GM12878 (cell line): ENCODE measurements at regions not wholly inside any gene's neighbourhood (a gene's known extent, or its start where the extent isn't known, plus 50 kb on each side); places are given as distances from the start of the nearest gene placed in this dataset.

Source experiments
- ATAC-seq: fragments of 200-7000 bp; cut with Tn5 transposase; 3 replicates; pipeline ENCODE4 v1.9.1; 2020; ENCODE audit warnings: mild to moderate bottlenecking, moderate library complexity
- BruUV-seq: library from RNA; stranded (reverse); fragments of 400-500 nt; replicated peaks from 2 replicates; lab custom pipeline; 2021; lab: Mats Ljungman, UMichigan
- CTCF ChIA-PET: fragments of 300-600 bp; sonication (Branson Sonifier 250); formaldehyde crosslinking; extraction: SDS; loops from one replicate; lab custom pipeline; 2021; ENCODE audit warnings: inconsistent platforms; lab: Yijun Ruan, JAX
- POLR2A ChIA-PET: fragments of 350-600 bp; formaldehyde crosslinking; extraction: SDS; loops from one replicate; lab custom pipeline; 2021; ENCODE audit warnings: inconsistent platforms; lab: Charles Lee
- RAD21 ChIA-PET: fragments of 300-600 bp; sonication (Branson Sonifier 250); formaldehyde crosslinking; loops from one replicate; lab custom pipeline; 2023; ENCODE audit warnings: antibody characterized with exemption; ENCODE audit not compliant: unreplicated experiment; lab: Charles Lee
- SMC1A ChIA-PET: fragments of 300-600 bp; sonication (Branson Sonifier 250); formaldehyde crosslinking; loops from one replicate; lab custom pipeline; 2023; ENCODE audit not compliant: unreplicated experiment, uncharacterized antibody; lab: Charles Lee
- DNase-seq: peaks from one replicate; pipeline ENCODE4 v3.0.0-alpha.2; 2011; ENCODE audit warnings: low read depth, low spot score
- FAIRE-seq: peaks from 3 replicates; lab custom pipeline; 2011; peaks lifted over from hg19 to GRCh38; lab: Jason Lieb, UNC
- H2AFZ ChIP-seq: 2 replicates; pipeline ENCODE4 v1.6.0; 2011; ENCODE audit warnings: low read depth, low read length, control low read depth; ENCODE audit not compliant: control insufficient read depth
- H3K27ac ChIP-seq: 2 replicates; pipeline ENCODE4 v1.5.1; 2011; ENCODE audit warnings: control low read depth; ENCODE audit not compliant: control insufficient read depth, insufficient read depth
- H3K27me3 ChIP-seq, 2 experiments: replicated peaks in 1 of 2; 2 replicates each; pipeline versions ENCODE4 v1.6.0 to v1.6.1; 2011; ENCODE audit warnings: low read length in 1 of 2; ENCODE audit not compliant: control insufficient read depth in 2 of 2, insufficient read depth in 2 of 2
- H3K36me3 ChIP-seq, 2 experiments: 2 replicates each; pipeline ENCODE4 v1.5.1; 2011; ENCODE audit warnings: low read length in 1 of 2; ENCODE audit not compliant: control insufficient read depth in 2 of 2, insufficient read depth in 2 of 2
- H3K4me1 ChIP-seq: 2 replicates; pipeline ENCODE4 v1.6.1; 2011; ENCODE audit warnings: mild to moderate bottlenecking, low read length, moderate library complexity, mixed read lengths; ENCODE audit not compliant: control insufficient read depth, insufficient read depth
- H3K4me2 ChIP-seq: 2 replicates; pipeline ENCODE4 v1.6.0; 2011; ENCODE audit warnings: control low read depth; ENCODE audit not compliant: control insufficient read depth, insufficient read depth
- H3K4me3 ChIP-seq: fragments of 200-600 bp; sonication (generic); 2 replicates; pipeline ENCODE4 v1.5.1; 2016
- H3K79me2 ChIP-seq: 2 replicates; pipeline ENCODE4 v1.6.0; 2011; ENCODE audit warnings: low read length; ENCODE audit not compliant: control insufficient read depth, insufficient read depth
- H3K9ac ChIP-seq: 2 replicates; pipeline ENCODE4 v1.8.0; 2011; ENCODE audit warnings: low read length, control low read depth, mixed read lengths; ENCODE audit not compliant: control insufficient read depth, insufficient read depth
- H3K9me3 ChIP-seq: replicated peaks from 3 replicates; pipeline ENCODE4 v1.5.1; 2011; ENCODE audit warnings: mild to moderate bottlenecking, low read length; ENCODE audit not compliant: control insufficient read depth, insufficient read depth
- H4K20me1 ChIP-seq: 2 replicates; pipeline ENCODE4 v1.6.0; 2011; ENCODE audit not compliant: control insufficient read depth, insufficient read depth
- DPF2 ChIP-seq: fragments of 450-650 bp; IDR thresholded peaks from 2 replicates; pipeline ENCODE4 v1.6.1; 2017; ENCODE audit warnings: mild to moderate bottlenecking
- E2F4 ChIP-seq: IDR thresholded peaks from 2 replicates; pipeline ENCODE4 v1.6.1; 2012; ENCODE audit warnings: low read depth, low read length, improper control_type of control experiment
- EP300 ChIP-seq, 2 experiments: fragments of 150-350 bp in 1 of 2; IDR thresholded peaks; 2 replicates each; pipeline ENCODE4 v1.6.1; 2011 to 2012; ENCODE audit warnings: low read depth in 2 of 2, low read length in 2 of 2, borderline replicate concordance in 1 of 2, improper control_type of control experiment in 1 of 2, inconsistent platforms in 1 of 2; ENCODE audit not compliant: control insufficient read depth in 1 of 2
- MYB ChIP-seq: fragments of 150-350 bp; IDR thresholded peaks from 2 replicates; pipeline ENCODE4 v1.6.1; 2014; ENCODE audit warnings: mild to moderate bottlenecking, low read depth, low read length, borderline replicate concordance
- NFIC ChIP-seq: IDR thresholded peaks from 2 replicates; pipeline ENCODE4 v1.6.1; 2012; ENCODE audit warnings: low read depth, mild to moderate bottlenecking, inconsistent platforms, low read length, moderate library complexity
- NKRF ChIP-seq: fragments of 450-650 bp; conservative IDR thresholded peaks from 2 replicates; pipeline ENCODE4 v1.6.1; 2017; ENCODE audit warnings: mild to moderate bottlenecking, moderate library complexity
- NR2C1 ChIP-seq: fragments of 450-650 bp; IDR thresholded peaks from 2 replicates; pipeline ENCODE4 v1.6.1; 2017; ENCODE audit warnings: antibody characterized with exemption, mild to moderate bottlenecking, moderate library complexity
- RB1 ChIP-seq: fragments of 450-650 bp; formaldehyde crosslinking; IDR thresholded peaks from 2 replicates; pipeline ENCODE4 v1.6.1; 2017; ENCODE audit warnings: mild to moderate bottlenecking, borderline replicate concordance
- RUNX3 ChIP-seq: IDR thresholded peaks from 2 replicates; pipeline ENCODE4 v1.6.1; 2012; ENCODE audit warnings: low read length, inconsistent platforms
- SIX5 ChIP-seq: IDR thresholded peaks from 2 replicates; pipeline ENCODE4 v1.6.1; 2011; ENCODE audit warnings: mild to moderate bottlenecking, low read depth, low read length, moderate library complexity; ENCODE audit not compliant: severe bottlenecking
- TBL1XR1 ChIP-seq: IDR thresholded peaks from 2 replicates; pipeline ENCODE4 v1.6.1; 2012; ENCODE audit warnings: low read depth, low read length, improper control_type of control experiment
- TCF12 ChIP-seq: IDR thresholded peaks from 2 replicates; pipeline ENCODE4 v1.6.1; 2011; ENCODE audit warnings: low read depth, mild to moderate bottlenecking, low read length
- WRNIP1 ChIP-seq: IDR thresholded peaks from 2 replicates; pipeline ENCODE4 v1.6.1; 2011; ENCODE audit warnings: low read depth, low read length, improper control_type of control experiment, borderline replicate concordance
- YBX1 ChIP-seq: fragments of 450-650 bp; IDR thresholded peaks from 2 replicates; pipeline ENCODE4 v1.6.1; 2016; ENCODE audit warnings: antibody characterized with exemption
- WGBS: methylation state at CpG from one replicate; pipeline ENCODE4 v1.1.6; 2016; ENCODE audit warnings: low lambda C conversion rate; ENCODE audit not compliant: insufficient replicate concordance, insufficient coverage; ENCODE audit errors: missing lambda C conversion rate; 5-methylcytosine and 5-hydroxymethylcytosine counted together
- in situ Hi-C: fragments of 300-500 bp; cut with MboI; formaldehyde crosslinking; loops from 9 replicates; pipeline ENCODE4 v1.14.3; 2018; ENCODE audit warnings: mixed read lengths
- intact Hi-C: fragments of 100-400 bp; cut with micrococcal nuclease; formaldehyde crosslinking; loops from one replicate; pipeline ENCODE4 v1.14.2; 2022; ENCODE audit not compliant: unreplicated experiment
- TF ChIP-seq, protein P1 (sequence below): fragments of 450-650 bp; IDR thresholded peaks from 2 replicates; pipeline ENCODE4 v1.6.1; 2016; ENCODE audit warnings: mild to moderate bottlenecking
- TF ChIP-seq, protein P2 (sequence below): fragments of 450-650 bp; formaldehyde crosslinking; IDR thresholded peaks from 2 replicates; pipeline ENCODE4 v1.4.0; 2020; ENCODE audit warnings: mild to moderate bottlenecking, moderate library complexity

GRCh38 chr22:45077286-45077685 is 67.5 kb upstream of the PHF21B start (continued):
- TF ChIP-seq TCF12 (no peak), MYB (no peak), NFIC (no peak), DPF2 (no peak)
- TF ChIP-seq, protein P1, sequence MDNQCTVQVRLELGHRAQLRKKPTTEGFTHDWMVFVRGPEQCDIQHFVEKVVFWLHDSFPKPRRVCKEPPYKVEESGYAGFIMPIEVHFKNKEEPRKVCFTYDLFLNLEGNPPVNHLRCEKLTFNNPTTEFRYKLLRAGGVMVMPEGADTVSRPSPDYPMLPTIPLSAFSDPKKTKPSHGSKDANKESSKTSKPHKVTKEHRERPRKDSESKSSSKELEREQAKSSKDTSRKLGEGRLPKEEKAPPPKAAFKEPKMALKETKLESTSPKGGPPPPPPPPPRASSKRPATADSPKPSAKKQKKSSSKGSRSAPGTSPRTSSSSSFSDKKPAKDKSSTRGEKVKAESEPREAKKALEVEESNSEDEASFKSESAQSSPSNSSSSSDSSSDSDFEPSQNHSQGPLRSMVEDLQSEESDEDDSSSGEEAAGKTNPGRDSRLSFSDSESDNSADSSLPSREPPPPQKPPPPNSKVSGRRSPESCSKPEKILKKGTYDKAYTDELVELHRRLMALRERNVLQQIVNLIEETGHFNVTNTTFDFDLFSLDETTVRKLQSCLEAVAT = no peak

DNA sequence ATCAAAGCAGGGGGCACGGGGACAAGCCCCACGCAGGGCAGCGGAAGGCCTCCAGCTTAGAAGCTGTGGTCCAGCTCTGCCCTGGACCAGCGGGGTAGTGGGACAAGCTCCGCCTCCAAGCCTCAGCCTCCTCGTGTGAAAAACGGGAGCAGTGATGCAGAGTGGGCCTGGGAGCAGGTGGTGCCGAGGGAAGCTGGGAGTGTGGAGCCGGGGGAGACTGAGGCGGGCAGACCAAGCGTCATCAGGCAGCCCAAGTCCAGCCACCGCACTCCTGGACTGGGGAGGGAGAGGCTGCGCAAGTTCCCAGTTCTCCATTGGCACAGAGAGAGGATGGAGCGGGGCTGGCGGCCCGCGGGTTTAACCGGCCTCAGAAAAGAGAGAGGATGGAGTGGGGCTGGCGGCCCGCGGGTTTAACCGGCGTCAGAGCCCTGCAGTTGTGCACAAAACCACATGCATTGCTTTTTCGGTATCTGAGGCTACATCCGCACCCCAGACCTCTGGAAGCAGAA is 68.1 kb upstream of the PHF21B start:
- WGBS = 33% methylated on average over 19 of the region's 25 CpGs
- FAIRE-seq = no peak
- BruUV-seq = no TSS peak

More for the DNA sequence above, 68.1 kb upstream of the PHF21B start:
- SMC1A ChIA-PET = no interaction called here
- Histone ChIP-seq H3K27ac (no peak overlapping the region), H2AFZ (no peak overlapping the region), H3K9me3 (no peaks in the 10 kb centered on the region), H3K4me3 (no peak overlapping the region), H3K79me2 (no peaks in the 10 kb centered on the region), H3K4me1 (no peaks in the 10 kb centered on the region), H3K27me3 (peaks cover 0 to 5% of the 10 kb centered on the region in 2 experiments; a peak in 2 of 4 replicates), H3K9ac (no peak overlapping the region), H3K4me2 (no peak overlapping the region), H4K20me1 (no peaks in the 10 kb centered on the region), H3K36me3 (no peaks in the 10 kb centered on the region)
- in situ Hi-C loops (no loop called here), intact Hi-C loops (no loop called here)
- POLR2A ChIA-PET = no interaction called here
- no peak for ATAC-seq
- no peak for DNase-seq
- RAD21 ChIA-PET = no interaction called here
- CTCF ChIA-PET = no interaction called here
- TF ChIP-seq EP300 (IDR thresholded peaks at IDR 0.05; ENCODE audit: borderline replicate concordance in 1 of 2, control insufficient read depth in 1 of 2, low read depth in 2 of 2, low read length in 2 of 2) = no peak
- no peak for TF ChIP-seq YBX1
- TF ChIP-seq E2F4 = no peak
- TF ChIP-seq WRNIP1 = no peak
- TF ChIP-seq TBL1XR1 = no peak
- TF ChIP-seq RB1 = no peak
- TF ChIP-seq, protein P2, sequence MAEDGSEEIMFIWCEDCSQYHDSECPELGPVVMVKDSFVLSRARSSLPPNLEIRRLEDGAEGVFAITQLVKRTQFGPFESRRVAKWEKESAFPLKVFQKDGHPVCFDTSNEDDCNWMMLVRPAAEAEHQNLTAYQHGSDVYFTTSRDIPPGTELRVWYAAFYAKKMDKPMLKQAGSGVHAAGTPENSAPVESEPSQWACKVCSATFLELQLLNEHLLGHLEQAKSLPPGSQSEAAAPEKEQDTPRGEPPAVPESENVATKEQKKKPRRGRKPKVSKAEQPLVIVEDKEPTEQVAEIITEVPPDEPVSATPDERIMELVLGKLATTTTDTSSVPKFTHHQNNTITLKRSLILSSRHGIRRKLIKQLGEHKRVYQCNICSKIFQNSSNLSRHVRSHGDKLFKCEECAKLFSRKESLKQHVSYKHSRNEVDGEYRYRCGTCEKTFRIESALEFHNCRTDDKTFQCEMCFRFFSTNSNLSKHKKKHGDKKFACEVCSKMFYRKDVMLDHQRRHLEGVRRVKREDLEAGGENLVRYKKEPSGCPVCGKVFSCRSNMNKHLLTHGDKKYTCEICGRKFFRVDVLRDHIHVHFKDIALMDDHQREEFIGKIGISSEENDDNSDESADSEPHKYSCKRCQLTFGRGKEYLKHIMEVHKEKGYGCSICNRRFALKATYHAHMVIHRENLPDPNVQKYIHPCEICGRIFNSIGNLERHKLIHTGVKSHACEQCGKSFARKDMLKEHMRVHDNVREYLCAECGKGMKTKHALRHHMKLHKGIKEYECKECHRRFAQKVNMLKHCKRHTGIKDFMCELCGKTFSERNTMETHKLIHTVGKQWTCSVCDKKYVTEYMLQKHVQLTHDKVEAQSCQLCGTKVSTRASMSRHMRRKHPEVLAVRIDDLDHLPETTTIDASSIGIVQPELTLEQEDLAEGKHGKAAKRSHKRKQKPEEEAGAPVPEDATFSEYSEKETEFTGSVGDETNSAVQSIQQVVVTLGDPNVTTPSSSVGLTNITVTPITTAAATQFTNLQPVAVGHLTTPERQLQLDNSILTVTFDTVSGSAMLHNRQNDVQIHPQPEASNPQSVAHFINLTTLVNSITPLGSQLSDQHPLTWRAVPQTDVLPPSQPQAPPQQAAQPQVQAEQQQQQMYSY (CRISPR knock-in tag) = no peak
- TF ChIP-seq SIX5 = no peak
- no peak for TF ChIP-seq NKRF
- no peak for TF ChIP-seq NR2C1
- no peak for TF ChIP-seq RUNX3
